ENCODE measurements at regions not wholly inside any gene's neighbourhood (a gene's known extent, or its start where the extent isn't known, plus 50 kb on each side); places are given as distances from the start of the nearest gene placed in this dataset.
"Not testable (repeated sequence)": the region's sequence is repeated elsewhere in the genome, so short reads cannot be mapped to it uniquely, and the experiment has no call there.

- no peak for DNase-seq (ENCODE audit: low read depth)
Measured at GRCh38 chr22:48306785-48307510, 1520.7 kb downstream of the BRD1 start.

DNA sequence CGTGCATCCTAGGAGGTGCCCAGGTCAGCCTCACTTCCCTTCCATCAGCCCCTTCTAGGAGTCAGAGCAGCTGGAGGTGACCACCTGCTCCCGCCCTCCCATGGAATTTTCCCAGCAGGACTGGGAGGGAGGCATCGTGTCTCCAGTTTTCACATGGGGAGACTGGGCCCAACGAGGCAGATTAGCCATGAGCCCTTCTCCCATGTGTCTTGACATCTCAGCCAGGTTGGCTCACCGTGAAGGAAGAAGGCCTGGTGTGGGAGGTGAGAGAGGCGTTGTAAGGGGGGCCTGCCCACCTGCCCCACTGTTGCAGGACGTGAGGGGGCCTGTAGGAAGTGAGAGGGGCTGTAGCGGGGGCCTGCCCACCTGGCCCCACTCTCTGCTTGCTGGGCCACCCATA lies 1521.4 kb downstream of the BRD1 start:
- no peak for DNase-seq (ENCODE audit: low read depth)

GRCh38 chr22:48305726-48306235 lies 1521.9 kb downstream of the BRD1 start:
- DNase-seq (ENCODE audit: low read depth) = no peak

DNA sequence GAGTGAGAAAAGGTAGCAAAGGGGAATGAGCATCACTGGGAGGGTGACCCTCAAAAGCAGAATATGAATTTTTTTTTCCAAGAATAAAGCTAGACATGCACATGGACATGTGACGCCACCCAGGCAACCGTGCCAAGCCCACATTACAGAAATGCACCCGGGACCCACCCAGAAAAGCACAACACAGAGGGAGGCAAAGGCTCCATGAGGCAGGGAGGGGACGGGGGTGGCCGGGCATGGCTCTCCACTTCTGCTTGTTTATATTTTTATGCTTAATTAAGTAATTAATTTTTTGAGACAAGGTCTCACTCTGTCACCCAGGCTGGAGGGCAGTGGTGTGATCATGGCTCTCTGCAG lies 1524.3 kb downstream of the BRD1 start:
- no peak for DNase-seq (ENCODE audit: low read depth)

GRCh38 chr22:48302657-48303368 lies 1524.9 kb downstream of the BRD1 start:
- no peak for DNase-seq (ENCODE audit: low read depth)

DNA sequence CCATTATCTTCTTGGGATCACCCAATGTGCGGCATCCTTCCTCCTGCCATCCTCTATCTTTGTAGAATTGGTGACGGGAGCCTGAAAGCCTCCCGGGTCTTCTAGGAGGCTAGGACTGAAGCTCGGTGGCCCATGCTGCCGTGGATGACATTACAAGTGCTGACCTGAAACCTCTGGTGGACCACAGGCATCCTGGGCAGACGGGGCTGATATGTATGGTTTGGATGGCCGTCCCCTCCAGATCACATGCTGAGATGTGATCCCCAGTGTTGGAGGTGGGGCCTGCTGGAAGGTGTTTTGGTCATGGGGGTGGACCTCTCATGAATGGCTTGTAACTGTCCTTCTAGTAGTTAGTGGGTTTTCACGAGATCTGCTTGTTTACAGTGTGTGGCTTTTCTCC lies 1525.8 kb downstream of the BRD1 start:
- DNase-seq (ENCODE audit: low read depth) = no peak

GRCh38 chr22:48301421-48301820 lies 1526.3 kb downstream of the BRD1 start:
- DNase-seq (ENCODE audit: low read depth) = no peak

DNA sequence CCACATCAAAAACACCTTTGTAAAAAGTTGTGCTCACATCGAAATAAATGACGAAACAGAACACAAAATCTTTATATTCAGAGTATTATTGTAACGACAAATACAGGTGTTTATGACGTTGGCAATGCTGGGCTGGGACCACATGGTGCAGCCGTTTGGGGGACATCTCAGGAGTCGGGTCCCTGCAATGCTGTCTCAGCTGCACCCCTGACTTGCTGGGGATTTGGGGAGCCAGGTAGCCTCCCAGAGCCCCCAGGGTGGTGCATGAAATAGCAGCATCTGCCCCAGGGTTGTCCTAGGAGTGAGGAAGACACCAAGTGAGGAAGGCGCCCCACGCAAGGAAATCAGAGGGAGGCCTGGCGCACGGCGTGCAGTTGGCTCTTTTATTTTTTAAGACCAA lies 1526.8 kb downstream of the BRD1 start:
- DNase-seq (ENCODE audit: low read depth) = no peak

GRCh38 chr22:48299801-48300200 lies 1527.9 kb downstream of the BRD1 start:
- DNase-seq (ENCODE audit: low read depth) = no peak

DNA sequence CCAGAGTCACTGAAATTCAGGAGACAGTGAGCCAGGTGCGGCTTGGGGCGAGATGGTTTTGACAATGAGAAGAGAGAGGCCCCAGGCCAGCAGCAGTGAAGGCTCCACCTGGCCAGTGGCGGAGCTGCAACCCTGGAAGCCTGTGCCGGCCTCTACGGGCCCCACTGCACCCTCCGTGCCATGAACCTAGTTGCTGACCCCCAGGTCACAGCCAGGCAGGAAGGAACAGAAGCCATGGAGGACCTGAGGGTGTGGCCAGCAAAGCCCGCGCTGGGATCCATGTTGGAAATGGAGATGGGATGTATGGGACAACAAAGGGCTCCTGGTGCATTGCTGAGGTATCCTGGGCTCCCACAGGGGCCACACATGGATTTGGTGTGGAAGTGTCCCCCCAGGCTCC lies 1528.5 kb downstream of the BRD1 start:
- DNase-seq (ENCODE audit: low read depth) = no peak

GRCh38 chr22:48297296-48297695 lies 1530.4 kb downstream of the BRD1 start:
- DNase-seq (ENCODE audit: low read depth) = no peak

GRCh38 chr22:48289954-48290353 lies 1527.5 kb downstream of the TBC1D22A start:
- DNase-seq (ENCODE audit: low read depth) = not testable (repeated sequence)

GRCh38 chr22:48288376-48288940 lies 1526.0 kb downstream of the TBC1D22A start:
- no peak for DNase-seq (ENCODE audit: low read depth)

GRCh38 chr22:48287031-48287430 lies 1524.6 kb downstream of the TBC1D22A start:
- no peak for DNase-seq (ENCODE audit: low read depth)

DNA sequence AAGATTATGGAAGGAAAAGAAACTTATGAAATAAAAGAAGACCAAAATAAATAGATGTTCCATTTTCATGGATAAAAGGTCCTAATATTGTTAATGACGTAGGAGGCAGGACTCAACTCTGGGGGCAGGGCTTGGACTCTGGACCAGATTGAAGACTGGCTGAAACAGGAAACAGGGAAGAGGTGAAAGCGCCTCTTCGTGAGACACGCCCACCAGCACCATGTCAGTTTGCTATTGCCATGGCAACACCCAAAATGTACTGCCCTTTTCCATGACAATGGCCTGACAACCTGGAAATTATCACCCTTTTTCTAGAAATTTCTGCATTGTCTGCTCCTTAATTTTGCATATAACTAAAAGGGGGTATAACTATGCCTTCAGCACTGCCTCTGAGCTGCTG lies 1522.2 kb downstream of the TBC1D22A start:
- DNase-seq (ENCODE audit: low read depth) = no peak

DNA sequence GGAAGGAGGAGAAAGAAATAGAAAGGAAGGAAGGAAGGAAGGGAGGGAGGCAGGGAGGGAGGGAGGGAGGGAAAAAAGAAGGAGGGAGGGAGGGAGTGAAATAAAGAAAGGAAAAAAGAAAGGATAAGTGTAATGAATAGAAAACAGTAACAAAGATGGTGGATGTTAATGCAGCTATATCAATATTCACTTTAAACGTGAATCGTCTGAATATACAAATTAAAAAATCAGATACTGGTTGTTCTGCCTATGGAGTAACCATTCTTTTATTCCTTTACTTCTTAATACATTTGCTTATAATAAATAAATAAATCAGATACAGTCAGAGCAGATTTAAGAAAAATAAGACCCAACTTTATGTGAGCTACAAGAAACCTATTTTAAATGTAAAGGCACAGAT lies 1520.4 kb downstream of the TBC1D22A start:
- DNase-seq (ENCODE audit: low read depth) = no peak

DNA sequence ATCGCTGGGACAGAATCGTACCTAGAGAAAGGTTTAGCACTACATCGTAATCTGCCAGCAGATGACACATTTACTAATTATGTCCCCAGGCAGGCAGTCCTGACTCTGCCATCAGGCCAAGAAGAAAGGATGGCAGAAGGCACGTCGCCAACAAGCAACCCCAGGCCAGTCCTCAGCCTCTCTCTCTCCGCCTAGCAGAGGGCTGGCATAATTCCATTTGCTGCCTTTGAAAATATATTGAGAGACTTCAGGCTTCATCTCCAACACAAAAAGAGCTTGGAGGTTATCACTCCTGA lies 1517.0 kb downstream of the TBC1D22A start:
- DNase-seq (ENCODE audit: low read depth) = no peak

DNA sequence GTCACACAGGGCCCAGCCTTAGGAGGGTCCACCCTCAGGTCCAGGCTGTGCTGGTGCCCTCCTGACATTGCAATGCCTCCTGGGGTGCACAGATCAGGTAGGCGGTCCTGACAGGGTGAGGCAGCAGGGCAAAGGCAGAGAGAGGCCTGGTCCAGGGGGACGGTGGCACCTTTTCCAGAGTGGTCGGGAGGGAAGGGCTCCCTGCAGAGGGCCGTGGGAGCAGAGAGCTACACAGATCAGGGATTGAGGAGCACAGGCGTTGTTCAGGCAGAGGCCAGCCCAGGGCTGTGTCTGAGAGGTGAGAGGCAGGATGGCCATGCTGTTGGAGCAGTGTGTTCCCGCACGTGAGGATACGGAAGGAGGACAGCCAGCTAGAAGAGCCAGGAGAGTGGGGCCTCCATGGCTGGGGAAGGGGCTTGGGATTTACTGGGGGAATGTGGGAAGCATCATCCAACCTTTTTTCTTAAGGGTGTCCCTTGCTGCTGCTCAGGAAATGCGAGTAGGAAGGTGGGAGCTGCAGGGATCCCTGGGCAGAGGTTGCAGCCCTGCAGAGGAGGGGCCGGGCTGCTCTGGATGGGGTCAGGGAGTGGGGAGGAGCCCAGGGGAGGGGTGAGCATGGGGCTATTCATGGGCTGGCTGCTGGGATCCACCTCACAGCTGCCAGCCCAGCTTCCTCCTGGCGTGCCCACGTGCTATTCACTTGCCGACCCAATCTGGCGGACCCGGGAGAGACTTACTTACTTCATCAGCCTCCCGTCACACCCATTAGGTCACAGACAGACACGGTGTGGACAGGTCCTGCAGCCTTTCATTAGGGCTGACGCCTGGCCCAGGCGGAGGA lies 1516.4 kb downstream of the TBC1D22A start:
- no peak for DNase-seq (ENCODE audit: low read depth)

GRCh38 chr22:48277868-48278581 lies 1515.6 kb downstream of the TBC1D22A start:
- DNase-seq (ENCODE audit: low read depth) = no peak

DNA sequence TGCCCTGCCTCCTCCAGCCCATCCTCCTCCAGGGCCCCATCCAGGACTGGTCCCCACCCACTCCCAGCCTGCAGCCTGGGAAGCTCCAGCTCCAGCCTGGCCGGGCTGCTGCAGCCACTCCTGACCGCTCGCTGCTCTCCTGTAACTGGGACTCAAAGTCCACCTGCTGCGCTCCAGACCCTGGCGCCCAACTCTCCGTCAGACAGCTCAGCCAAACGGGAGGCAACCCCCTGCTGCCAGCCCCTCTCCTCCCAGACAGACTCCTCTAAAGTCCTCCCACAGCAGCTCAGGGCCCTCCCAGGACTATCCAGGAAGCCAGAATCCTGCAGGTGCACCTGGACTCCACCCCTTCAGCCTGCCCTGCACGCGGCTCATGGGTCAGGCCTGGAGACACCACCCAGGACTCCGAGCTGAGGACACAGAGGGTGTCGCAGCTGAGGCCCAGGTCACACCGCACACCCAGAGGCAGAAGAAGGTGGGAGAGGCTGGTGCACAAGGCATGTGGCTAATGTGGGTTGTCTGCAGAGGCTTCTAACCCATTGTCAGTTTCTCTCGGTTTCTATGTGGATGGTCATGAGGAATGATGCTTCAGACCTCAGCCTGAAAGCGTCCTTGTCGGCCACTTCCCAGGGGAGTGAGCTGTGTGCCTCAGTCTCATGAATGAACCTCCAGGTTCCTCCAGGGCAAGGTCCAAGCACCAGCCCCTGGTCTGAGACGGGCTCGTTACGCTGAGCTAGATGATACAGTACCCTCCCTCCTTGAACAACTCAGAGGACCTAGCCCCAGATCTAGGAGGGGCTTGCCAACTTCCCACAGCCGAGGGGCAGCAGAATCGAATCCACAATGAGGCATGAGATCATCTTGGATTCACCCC lies 1514.8 kb downstream of the TBC1D22A start:
- no peak for DNase-seq (ENCODE audit: low read depth)

DNA sequence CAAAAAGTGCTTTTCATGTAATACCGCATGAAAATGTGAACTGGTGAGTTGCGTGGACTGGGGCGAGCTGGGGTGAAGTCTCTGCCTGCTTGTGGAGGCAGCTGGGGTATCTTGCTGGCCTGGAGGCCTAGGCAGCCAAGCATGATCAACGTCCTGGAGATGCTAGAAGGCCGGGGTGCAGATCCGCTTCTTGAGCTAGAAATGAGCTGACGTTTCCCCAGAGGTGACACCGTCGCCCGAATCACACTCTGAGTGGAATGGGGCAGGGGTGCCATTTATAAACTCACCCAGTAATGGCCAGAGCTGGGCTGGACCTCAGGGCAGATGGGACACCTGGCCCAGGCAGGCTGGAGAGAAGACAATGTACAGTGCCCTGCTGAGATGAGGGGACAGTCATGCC lies 1513.0 kb downstream of the TBC1D22A start:
- DNase-seq (ENCODE audit: low read depth) = no peak
